ENCODE measurements at regions not wholly inside any gene's neighbourhood (a gene's known extent, or its start where the extent isn't known, plus 50 kb on each side); places are given as distances from the start of the nearest gene placed in this dataset.

- Histone ChIP-seq H3K9ac (no peak overlapping the region), H2AFZ (ENCODE audit: low read depth) (no peak overlapping the region), H3K27me3 (ENCODE audit: insufficient read depth) (no peaks in the 10 kb centered on the region), H3K27ac (ENCODE audit: low read depth in 2 of 2, low read length in 1 of 2) (no peak overlapping the region), H3K36me3 (replicated peaks in 1 of 2; ENCODE audit: control insufficient read depth in 1 of 2, insufficient read depth in 2 of 2, low read length in 1 of 2) (no peaks in the 10 kb centered on the region), H3K4me2 (no peak overlapping the region), H3K9me2 (no peaks in the 10 kb centered on the region), H4K20me1 (ENCODE audit: insufficient read depth) (no peaks in the 10 kb centered on the region), H3K79me2 (ENCODE audit: insufficient read depth) (no peaks in the 10 kb centered on the region), H3K4me1 (ENCODE audit: control insufficient read depth in 1 of 2, insufficient read depth in 2 of 2, low read depth in 1 of 2, low read length in 1 of 2) (no peaks in the 10 kb centered on the region), H3F3A (replicated peaks; ENCODE audit: insufficient read depth) (no peaks in the 10 kb centered on the region), H3K9me3 (no peaks in the 10 kb centered on the region), H3K4me3 (ENCODE audit: low read depth in 2 of 2, low read length in 1 of 2) (no peak overlapping the region)
- no peak for DNase-seq
- CTCF ChIA-PET = no interaction called here
- WGBS (ENCODE audit: low lambda C conversion rate) = 4% methylated on average over 2 of the region's 2 CpGs
- POLR2A ChIA-PET = no interaction called here
- no peak for TF ChIP-seq MEF2A (IDR thresholded peaks at IDR 0.05; ENCODE audit: borderline replicate concordance, low read depth)
- TF ChIP-seq PBX3 (IDR thresholded peaks at IDR 0.05) = no peak
- TF ChIP-seq NRF1 (IDR thresholded peaks at IDR 0.05; ENCODE audit: low read depth, low read length) = no peak
- no peak for TF ChIP-seq JUND (IDR thresholded peaks at IDR 0.05)
- TF ChIP-seq RCOR1 (IDR thresholded peaks at IDR 0.05; ENCODE audit: low read length) = no peak
- TF ChIP-seq, protein P1, sequence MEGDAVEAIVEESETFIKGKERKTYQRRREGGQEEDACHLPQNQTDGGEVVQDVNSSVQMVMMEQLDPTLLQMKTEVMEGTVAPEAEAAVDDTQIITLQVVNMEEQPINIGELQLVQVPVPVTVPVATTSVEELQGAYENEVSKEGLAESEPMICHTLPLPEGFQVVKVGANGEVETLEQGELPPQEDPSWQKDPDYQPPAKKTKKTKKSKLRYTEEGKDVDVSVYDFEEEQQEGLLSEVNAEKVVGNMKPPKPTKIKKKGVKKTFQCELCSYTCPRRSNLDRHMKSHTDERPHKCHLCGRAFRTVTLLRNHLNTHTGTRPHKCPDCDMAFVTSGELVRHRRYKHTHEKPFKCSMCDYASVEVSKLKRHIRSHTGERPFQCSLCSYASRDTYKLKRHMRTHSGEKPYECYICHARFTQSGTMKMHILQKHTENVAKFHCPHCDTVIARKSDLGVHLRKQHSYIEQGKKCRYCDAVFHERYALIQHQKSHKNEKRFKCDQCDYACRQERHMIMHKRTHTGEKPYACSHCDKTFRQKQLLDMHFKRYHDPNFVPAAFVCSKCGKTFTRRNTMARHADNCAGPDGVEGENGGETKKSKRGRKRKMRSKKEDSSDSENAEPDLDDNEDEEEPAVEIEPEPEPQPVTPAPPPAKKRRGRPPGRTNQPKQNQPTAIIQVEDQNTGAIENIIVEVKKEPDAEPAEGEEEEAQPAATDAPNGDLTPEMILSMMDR (IDR thresholded peaks at IDR 0.05) = no peak
- TF ChIP-seq CHD2 (IDR thresholded peaks at IDR 0.05; ENCODE audit: low read length, partially characterized antibody) = no peak
- no peak for TF ChIP-seq SMC3 (IDR thresholded peaks at IDR 0.05; ENCODE audit: low read depth, low read length)
- no peak for TF ChIP-seq MXI1 (IDR thresholded peaks at IDR 0.05; ENCODE audit: low read depth, low read length)
- TF ChIP-seq, protein P2, sequence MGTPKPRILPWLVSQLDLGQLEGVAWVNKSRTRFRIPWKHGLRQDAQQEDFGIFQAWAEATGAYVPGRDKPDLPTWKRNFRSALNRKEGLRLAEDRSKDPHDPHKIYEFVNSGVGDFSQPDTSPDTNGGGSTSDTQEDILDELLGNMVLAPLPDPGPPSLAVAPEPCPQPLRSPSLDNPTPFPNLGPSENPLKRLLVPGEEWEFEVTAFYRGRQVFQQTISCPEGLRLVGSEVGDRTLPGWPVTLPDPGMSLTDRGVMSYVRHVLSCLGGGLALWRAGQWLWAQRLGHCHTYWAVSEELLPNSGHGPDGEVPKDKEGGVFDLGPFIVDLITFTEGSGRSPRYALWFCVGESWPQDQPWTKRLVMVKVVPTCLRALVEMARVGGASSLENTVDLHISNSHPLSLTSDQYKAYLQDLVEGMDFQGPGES (IDR thresholded peaks at IDR 0.05; ENCODE audit: low read depth, low read length) = no peak
- no peak for TF ChIP-seq FOXJ3 (CRISPR knock-in tag; IDR thresholded peaks at IDR 0.05)
- no peak for TF ChIP-seq EZH2phosphoT487 (IDR thresholded peaks at IDR 0.05; ENCODE audit: borderline replicate concordance, low read depth)
- no peak for TF ChIP-seq GATA2 (CRISPR knock-in tag; IDR thresholded peaks at IDR 0.05)
- no peak for TF ChIP-seq RAD21 (IDR thresholded peaks at IDR 0.05; ENCODE audit: low read length)
- no peak for TF ChIP-seq POLR2AphosphoS5 (IDR thresholded peaks at IDR 0.05; ENCODE audit: low read depth, low read length)
- TF ChIP-seq TEAD4 (IDR thresholded peaks at IDR 0.05; ENCODE audit: borderline replicate concordance, insufficient read depth) = no peak
Observed at GRCh38 chr5:8784692-8785091, 761.2 kb downstream of the SEMA5A start.

- Histone ChIP-seq H3K27me3 (ENCODE audit: insufficient read depth) (no peaks in the 10 kb centered on the region), H3K27ac (ENCODE audit: low read depth in 2 of 2, low read length in 1 of 2) (no peak overlapping the region), H3K9me2 (no peaks in the 10 kb centered on the region), H3K9ac (no peak overlapping the region), H2AFZ (ENCODE audit: low read depth) (no peak overlapping the region), H4K20me1 (ENCODE audit: insufficient read depth) (no peaks in the 10 kb centered on the region), H3K36me3 (replicated peaks in 1 of 2; ENCODE audit: control insufficient read depth in 1 of 2, insufficient read depth in 2 of 2, low read length in 1 of 2) (no peaks in the 10 kb centered on the region), H3K4me3 (ENCODE audit: low read depth in 2 of 2, low read length in 1 of 2) (no peak overlapping the region), H3K9me3 (no peaks in the 10 kb centered on the region), H3K4me2 (no peak overlapping the region), H3K79me2 (ENCODE audit: insufficient read depth) (no peaks in the 10 kb centered on the region), H3K4me1 (ENCODE audit: control insufficient read depth in 1 of 2, insufficient read depth in 2 of 2, low read depth in 1 of 2, low read length in 1 of 2) (no peaks in the 10 kb centered on the region), H3F3A (replicated peaks; ENCODE audit: insufficient read depth) (no peaks in the 10 kb centered on the region)
- ChIA-PET POLR2A (no interaction called here), CTCF (no interaction called here)
- no peak for DNase-seq
- 24% methylated on average over 3 of the region's 3 CpGs for WGBS (ENCODE audit: low lambda C conversion rate)
- TF ChIP-seq RAD21 (IDR thresholded peaks at IDR 0.05; ENCODE audit: low read length) (no peak), SIN3A (IDR thresholded peaks at IDR 0.05; ENCODE audit: borderline replicate concordance, low read depth, low read length) (no peak), YY1 (IDR thresholded peaks at IDR 0.05; ENCODE audit: low read depth) (no peak), SMC3 (IDR thresholded peaks at IDR 0.05; ENCODE audit: low read depth, low read length) (no peak), GATA2 (CRISPR knock-in tag; IDR thresholded peaks at IDR 0.05) (no peak), CHD2 (IDR thresholded peaks at IDR 0.05; ENCODE audit: low read length, partially characterized antibody) (no peak), FOXM1 (IDR thresholded peaks at IDR 0.05; ENCODE audit: low read depth) (no peak), NRF1 (IDR thresholded peaks at IDR 0.05; ENCODE audit: low read depth, low read length) (no peak), FOSL2 (IDR thresholded peaks at IDR 0.05; ENCODE audit: borderline replicate concordance, low read depth) (no peak)
- TF ChIP-seq, protein P3, sequence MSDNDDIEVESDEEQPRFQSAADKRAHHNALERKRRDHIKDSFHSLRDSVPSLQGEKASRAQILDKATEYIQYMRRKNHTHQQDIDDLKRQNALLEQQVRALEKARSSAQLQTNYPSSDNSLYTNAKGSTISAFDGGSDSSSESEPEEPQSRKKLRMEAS (IDR thresholded peaks at IDR 0.05; ENCODE audit: low read depth) = no peak
- TF ChIP-seq, protein P2 (IDR thresholded peaks at IDR 0.05; ENCODE audit: low read depth, low read length) = no peak
Observed at GRCh38 chr5:8788246-8788645, 757.6 kb downstream of the SEMA5A start.

All from SK-N-SH (cell line).